Cerebellar cortex (tissue), 1 donor: ENCODE measurements at regions not wholly inside any gene's neighbourhood (a gene's known extent, or its start where the extent isn't known, plus 50 kb on each side); places are given as distances from the start of the nearest gene placed in this dataset.

Experiments used
- DNase-seq: peaks from one replicate; pipeline ENCODE4 v3.0.0-alpha.2; 2015; ENCODE audit warnings: low spot score

DNA sequence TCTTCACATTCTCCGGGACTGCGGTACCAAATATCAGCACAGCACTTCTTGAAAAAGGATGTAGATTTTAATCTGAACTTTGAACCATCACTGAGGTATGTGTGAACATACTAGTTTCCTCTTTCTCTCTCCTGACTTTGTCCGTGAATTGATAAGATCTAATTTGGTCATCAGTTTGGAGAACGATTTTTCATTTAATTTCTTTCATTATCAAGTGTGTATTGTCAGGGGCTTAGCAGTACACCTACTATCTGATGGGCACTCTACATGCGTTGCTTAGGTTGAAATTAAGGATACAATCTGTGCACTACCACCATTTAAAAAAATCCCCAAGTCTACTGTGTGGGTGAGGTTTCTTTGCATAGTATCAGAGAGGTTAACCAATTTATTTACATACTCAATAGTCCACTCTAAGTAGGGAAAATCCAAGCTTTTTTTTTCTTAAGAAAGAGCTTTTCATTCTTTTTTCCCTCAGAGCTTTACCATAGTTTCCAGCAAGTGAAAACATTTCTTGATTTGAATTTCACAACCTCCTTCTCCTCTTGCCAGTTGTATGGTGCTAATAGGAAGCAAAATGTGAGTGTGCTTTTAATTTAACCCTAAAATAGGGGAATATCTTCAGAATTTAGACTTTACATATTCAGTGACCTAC lies 105.4 kb upstream of the ESR1 start:
- no peak for DNase-seq

DNA sequence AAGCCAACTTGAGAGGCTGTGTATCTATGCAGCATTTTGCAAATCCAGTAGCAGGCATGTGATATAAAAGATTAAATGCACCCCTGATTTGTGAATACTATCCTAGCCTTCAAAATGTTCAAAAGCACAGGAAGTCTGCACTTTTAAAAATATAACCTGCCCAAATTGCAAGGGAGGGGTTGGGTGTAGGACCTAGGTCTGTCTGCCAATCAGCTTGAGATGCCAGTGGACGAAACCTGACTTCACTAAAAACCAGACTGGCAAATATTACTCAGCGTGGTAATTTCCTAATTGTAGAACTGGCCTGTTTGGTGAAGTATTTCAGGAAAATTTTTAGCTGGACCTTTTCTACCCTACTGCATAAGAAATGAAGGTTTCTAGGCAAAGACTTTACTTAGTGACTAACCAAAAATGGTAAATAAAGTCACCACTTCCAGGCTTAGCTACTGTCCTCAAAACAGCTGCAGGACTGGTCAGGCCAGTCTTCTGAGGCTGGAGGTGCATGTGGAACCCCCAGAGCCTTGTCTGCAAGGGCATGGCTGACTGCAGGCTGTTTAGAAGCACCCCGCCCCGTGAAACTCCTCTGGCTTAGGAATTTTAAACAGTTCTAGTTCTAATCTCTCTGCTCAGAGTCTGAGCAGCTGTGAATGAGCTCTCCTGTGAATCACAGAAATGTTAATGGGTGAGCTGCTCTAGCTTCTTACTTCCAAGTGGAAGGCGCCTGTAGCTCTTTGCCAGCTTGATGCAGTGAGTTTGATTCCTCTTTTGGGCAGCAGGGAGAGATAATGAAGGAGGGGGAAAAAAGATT lies 104.4 kb upstream of the ESR1 start:
- no peak for DNase-seq

DNA sequence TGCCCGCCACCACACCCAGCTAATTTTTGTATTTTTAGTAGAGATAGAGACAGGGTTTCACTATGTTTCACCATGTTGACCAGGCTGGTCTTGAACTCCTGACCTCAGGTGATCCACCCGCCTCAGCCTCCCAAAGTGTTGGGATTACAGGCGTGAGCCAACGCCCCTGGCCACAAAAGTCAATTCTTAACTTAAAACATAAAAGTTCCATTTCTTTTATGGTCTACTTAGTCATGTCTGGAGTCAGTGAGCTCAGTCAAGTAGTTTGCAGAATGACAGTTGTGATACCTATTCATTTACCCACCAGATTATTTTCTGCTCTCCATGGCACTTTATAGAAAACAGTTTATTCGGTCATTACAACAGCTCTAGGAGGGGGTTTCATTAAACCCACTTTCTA lies 103.1 kb upstream of the ESR1 start:
- no peak for DNase-seq

DNA sequence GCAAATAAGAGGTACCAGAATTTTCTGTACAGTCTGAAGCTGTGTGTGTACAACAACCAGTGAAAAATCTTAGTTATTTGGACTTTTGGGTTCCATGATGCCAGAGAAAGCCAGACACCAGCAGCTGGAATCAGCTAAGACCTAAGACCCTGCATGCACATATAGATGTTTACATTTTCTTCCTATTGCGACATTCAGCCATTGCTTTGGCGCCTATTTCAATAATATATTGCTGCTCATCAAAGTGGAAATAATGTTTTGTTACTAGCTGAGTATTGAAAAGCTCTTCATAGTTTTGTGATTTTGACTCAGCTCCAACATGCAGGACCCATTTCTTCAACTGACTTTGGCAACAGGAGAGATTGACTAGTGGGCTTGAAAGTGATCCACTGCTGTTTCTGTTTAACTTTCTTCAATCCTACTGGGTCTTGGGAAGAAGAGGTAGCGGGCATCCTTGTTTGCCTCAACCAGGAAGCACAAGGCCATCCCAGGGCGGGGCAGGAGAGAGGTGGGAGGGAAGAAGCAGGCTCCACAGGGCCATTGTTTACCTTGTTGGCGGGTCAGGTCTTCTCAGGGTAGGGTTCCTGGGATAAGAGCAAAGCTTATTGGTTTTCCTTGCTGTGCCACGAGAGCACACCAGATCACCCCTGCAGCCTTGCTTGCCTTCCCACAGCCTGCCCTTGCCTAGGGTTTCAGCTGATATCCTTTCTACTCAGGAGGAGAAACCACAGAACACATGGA lies 101.3 kb upstream of the ESR1 start:
- no peak for DNase-seq

DNA sequence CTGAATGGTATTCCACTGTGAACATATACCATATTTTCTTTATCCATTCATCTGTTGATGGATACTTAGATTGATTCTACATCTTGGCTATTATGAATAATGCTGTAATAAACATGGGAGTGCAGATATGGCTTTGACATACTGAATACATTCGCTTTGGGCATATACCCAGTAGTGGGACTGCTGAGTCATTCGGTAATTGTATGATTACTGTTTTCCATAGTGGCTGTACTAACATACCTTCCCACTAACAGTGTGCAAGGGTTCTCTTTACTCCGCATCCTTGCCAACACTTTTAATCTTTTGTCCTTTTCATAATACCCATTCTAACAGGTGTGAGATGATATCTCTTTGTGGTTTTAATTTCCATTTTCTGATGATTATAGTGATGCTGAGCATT lies 98.2 kb upstream of the ESR1 start:
- DNase-seq: no peak

DNA sequence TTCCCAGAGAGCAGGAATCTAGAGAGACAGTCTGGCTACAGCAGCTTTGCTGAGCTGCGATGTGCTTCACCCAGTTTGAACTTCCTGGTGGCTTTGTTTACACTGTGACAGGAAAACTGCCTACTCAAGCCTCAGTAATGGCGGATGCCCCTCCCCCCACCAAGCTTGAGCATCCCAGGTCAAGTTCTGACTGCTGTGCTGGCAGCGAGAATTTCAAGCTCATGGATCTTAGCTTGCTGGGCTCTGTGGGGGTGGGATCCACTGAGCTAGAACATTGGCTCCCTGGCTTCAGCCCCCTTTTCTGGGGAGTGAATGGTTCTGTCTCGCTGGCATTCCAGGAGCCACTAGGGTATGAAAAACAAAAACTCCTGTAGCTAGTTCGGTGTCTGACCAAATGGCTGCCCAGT lies 91.0 kb upstream of the ESR1 start:
- no peak for DNase-seq

DNA sequence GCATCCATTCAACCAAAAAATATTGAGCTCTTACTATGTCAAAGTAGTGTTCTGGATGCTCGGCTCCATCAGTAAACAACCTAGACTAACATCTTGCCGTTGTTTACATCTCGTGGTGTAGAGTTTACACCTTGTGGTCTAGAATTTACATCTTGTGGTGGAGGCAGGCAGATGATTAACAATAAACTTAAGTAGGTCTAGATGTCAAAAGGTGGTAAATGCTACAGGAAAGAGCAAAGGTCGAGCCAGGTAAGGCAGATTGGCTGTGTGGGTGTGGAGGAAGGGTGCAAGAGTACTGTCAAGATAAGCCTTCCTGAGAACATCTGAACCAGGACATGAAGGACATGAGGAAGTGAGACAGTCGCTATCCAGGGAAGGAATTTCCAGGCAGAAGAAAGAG lies 88.4 kb upstream of the ESR1 start:
- DNase-seq: no peak

DNA sequence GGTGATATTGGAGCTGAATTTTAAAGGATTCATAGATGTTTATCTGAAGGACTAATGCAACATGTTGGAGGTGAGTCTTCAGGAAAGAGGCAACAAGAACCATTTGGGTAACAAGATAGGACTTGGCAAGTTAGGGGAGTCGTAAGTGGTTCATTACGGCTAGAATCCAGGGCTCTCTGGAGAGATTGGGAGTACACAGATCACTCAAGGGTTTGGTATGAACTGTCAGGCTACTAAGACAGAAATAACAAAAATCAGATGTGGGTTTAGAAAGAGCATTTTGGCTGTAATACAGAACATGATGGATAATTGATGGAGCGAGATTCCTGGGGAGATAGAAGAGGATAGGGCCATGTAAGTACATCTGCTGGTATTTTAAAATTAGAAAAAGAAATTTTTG lies 86.3 kb upstream of the ESR1 start:
- DNase-seq: no peak

DNA sequence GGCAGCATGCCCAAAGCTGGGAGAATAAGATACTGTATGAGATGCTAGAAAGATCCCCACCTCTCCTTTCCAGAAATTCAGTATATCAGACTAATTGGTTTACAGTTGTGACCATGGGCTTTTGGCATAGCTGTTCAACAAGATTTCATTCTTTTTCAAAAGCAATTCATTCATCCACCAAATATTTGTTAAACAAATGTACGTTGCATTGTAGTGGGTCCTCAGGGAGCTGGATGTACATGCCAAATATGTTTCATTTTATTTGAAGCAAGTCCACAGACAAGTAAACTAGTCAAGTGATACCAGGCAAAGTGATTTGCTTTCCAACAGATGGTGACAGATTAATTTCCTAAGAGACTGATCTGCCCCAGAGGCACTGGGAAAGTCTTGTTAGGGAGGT lies 85.8 kb upstream of the ESR1 start:
- DNase-seq: no peak

DNA sequence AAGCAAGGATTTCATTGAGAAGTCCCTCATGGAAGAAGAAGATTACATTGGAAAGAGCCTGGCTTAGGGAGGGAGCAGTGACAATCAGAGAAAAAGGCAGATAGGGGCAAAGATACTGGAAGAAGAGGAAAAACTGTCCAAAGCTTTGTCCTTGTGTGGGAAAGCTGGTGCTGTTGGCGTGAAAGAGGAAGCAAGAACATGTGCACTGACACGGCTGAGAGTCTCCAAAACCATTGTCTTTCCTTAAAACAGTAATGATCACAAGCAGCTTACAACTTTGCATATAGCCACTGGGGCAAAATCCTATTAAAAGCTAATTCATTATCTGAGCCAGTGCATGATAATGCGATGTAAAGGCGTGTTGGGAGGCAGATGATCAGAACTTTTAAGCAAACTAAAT lies 85.1 kb upstream of the ESR1 start:
- DNase-seq: no peak

DNA sequence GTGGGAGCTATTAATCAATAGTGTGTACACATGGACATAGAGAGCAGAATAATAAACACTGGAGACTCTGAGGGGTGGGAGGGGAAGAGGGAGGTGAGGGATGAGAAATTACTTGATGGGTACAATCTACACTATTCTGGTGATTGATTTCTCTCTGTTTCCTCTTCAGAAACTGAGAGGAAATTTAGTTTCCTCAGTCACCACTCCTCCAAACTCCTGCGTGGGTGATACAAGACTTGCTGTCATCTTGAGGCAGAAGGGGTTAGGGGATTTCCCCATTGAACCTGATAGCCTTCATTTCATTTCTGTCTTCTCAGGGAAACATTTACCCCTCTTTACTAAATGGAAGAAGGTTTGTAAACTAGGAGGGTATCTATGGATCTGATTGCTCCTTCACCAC lies 84.3 kb upstream of the ESR1 start:
- no peak for DNase-seq

DNA sequence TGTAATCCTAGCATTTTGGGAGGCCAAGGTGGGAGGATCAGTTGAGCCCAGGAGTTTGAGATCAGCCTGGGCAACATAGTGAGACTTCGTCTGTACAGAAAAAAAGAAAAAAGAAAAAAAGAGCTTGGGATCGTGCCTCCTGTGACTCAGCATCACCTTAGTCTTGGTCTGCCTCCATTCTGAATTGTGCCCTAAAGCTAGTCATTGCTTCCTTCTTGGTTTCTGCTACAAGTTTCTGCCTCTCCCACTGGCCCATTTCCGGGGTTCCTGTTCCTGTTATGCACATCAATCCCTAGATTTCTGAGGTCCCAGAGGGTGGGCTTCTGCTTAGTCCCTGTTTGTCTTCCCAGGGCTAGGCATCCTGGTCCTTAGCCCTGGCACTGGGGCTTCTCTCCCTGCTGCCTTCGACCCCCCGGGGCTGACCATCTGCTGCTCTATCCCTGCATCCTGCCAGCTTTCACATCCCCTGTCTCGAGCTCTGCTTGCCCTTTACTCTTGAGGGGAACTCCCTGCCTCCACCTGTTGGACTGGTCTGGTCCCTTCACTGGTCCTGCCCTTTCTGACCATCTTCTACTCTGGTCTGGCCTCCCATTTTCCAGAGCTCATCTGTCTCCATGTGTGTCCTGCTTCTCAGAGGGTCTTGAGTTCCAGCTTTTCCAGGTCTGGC lies 77.5 kb upstream of the ESR1 start:
- DNase-seq: no peak

DNA sequence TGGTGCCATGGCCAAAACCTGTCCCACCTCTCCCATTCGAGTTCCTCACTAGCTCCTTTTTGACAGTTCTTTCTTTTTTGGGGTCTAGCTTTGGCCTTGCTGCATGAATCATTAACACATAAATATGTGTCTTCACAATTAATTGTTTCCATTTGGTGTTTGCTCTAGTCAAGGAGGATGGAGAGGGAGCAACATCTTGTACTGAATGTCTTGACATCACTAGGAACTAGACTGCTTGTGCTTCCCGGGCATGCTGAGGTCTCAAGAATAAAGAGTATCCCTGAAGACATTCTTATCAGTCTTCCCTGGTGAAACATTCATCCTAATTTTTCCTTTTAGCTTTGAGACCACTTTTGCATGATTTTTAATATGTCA lies 77.0 kb upstream of the ESR1 start:
- DNase-seq: no peak

DNA sequence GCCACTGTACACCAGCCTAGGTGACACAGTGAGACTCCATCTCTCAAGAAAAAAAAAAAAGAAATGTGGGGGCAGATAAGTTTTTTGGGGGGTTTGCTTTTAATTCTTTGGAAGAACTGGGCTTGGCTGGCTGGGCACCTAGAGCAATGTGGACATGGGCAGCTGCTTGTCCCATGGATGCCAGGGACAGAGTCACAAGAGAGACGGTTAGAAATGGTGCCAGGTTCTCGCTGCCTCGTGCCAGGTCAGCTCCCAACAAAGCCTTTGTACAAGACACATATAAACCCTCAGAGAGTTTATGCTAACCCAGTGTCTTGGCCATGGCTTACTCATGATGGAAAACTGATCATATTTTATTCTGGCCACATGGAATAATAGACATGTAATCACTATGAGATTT lies 76.2 kb upstream of the ESR1 start:
- no peak for DNase-seq

DNA sequence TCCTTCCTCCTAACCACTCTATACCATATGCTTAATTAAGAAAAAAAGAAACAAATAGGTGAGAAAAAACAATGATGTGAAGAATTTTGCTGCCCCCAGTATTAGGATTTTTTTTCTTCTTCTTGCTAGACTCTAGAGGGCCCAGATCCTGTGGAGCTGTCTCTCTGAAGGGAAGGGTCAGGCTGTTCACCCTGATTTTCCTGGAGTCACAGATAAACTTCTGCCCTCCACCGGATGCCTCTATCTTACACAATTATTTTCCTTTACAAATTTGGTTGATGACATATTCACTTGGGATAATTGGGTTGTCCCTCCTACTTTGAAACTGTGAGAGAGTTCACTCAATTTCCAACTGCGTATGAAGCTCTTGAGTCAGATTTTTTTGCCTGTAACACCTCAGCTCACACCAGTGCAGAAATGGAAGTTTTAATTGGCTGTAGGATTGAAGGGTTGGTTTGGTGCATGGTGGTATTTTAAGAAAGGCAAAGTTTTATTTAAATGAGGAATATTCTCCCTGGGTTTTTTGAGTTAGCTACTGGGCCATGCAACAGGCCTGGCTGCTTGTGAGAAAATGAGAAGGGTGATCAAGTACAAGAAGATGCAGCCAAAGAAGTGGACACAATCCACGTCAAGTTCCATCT lies 73.7 kb upstream of the ESR1 start:
- no peak for DNase-seq

DNA sequence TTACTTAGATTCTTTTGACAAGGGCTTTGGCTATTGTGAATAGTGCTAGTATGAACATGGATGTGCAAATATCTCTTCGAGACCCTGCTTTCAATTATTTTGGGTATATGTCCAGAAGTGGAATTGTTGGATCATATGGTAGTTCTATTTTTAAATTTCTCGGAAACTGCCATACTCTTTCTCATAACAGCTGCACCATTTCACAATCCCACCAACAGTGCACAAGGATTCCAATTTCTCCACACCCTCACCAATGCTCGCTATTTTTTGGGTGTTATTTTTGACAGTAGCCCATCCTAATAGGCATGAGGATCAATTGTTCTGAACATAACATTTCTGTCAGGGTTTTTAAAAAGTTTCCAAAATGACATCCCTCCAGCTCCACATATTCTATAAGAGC lies 69.2 kb upstream of the ESR1 start:
- no peak for DNase-seq

DNA sequence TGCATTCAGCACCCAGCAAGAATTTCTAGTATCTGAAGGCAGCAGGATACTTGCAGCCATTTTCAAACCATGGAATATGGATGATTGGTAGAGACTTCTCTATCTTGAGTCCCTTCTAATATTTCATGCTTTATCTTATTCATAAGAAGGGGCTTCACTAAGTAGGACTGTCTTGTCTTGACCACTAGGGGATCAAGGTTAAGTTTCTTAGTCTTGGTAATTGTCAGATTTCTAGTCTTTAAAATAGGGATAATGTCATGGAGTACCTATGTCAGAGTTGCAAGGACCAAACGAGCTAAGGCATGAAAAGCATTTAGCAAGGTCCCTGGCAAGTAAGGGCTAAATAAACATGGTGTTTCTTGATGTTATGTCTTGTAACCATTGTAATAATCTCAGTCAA lies 68.5 kb upstream of the ESR1 start:
- DNase-seq: no peak

DNA sequence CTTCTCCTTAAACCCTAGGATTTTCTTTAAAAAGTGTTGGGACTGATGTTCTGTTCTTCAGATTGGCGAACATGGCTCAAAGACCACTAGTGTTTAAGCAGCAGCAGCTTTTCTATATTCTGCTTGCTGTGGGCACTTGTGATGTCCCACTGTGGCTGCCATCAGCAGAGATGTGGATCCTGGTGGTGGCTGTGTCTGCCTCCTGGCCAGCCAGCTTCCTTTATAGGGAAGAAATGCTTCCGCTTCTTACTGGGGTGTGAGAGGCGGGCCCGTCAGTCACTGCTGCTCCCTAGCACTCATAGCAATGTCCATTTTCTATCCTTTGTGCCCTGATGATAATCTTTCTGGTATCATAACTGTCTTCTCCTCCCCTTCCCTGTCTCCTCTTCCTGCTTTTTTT lies 66.7 kb upstream of the ESR1 start:
- DNase-seq: no peak

DNA sequence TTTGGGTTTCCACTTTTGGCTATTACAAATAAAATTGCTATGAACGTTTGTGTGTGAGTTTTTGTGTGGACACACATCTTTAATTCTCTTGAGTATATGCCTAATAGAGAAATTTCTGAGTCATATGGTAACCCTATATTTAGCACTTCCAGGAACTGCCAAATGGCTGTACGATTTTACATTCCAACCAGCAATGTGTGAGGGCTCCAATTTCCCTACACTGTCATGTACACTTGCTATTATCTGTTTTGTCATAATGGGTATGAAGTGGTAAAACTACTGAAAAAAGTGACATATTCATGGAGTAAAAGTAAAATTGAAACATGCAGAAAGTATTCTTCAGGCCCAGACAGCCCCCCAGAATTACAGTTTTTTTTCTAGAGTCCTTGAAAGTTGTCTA lies 59.6 kb upstream of the ESR1 start:
- no peak for DNase-seq

DNA sequence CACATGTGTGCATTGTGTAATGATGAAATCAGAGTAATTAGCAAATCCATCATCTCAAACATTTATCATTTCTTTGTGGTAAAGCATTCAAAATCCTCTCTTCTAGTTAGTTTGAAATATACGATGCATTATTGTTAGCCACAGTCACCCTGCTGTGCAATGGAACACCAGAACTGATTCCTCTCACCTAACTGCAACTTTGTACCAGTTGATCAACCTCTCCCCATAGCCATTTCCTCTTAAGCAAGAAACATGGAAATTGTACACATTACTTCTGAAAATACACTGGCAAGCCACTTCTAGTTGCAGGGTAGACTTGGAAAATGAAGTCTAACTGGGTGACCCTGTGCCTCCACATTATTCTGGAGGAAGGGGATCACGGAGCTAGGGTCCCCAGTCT lies 58.1 kb upstream of the ESR1 start:
- no peak for DNase-seq

DNA sequence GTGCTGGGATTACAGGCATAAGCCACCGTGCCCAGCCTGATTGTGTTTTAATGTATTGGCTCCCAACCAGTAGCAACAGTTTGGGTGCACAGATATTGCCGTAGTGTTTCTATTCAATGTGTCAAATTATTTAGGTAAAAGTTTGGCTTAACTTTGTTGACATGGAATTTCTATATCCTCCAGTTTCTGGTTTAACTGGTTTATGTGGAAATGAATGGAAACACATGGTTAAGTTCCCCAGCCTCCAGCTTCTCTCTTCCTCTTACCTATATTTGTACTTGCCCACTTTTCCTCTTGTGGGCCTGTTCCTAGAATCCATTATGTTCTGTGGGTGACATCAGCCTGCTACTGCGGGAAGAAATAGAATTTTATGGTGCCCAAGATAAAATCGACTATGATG lies 53.9 kb upstream of the ESR1 start:
- DNase-seq: no peak

DNA sequence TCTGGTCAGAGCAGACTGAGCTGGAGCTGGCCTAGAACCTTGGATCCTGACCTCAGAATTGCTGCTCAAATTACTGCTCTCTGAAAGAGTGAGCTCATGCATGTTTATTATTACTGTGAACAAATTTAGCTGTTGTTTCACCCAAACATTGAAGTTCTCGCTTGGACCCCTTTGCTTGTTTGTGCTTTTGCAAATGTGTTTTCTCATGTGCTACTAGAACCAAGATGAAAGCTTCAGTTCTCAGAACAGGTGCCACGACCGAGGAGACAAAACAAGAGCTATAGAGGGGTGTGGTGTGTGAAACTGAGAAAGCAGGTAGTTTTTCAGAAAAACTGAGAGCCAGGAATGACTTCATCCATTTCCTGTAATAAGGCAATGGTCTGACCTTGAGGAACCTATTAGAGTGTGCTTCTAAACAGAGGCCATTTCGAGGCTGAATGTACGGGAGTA lies 50.0 kb upstream of the ESR1 start:
- no peak for DNase-seq
